Left ventricle myocardium inferior (tissue), 1 donor: ENCODE measurements at regions not wholly inside any gene's neighbourhood (a gene's known extent, or its start where the extent isn't known, plus 50 kb on each side); places are given as distances from the start of the nearest gene placed in this dataset.
"Not testable (repeated sequence)": the region's sequence is repeated elsewhere in the genome, so short reads cannot be mapped to it uniquely, and the experiment has no call there.

Experiments
- DNase-seq: peaks from one replicate; pipeline ENCODE4 v3.0.0-alpha.2; 2020
- H3K27ac ChIP-seq: fragments of 200-600 bp; replicated peaks from 2 replicates; pipeline ENCODE4 v1.8.0; 2021
- H3K27me3 ChIP-seq: fragments of 200-600 bp; 2 replicates; pipeline ENCODE4 v1.8.0; 2021; ENCODE audit warnings: low read depth
- H3K36me3 ChIP-seq: fragments of 200-600 bp; 2 replicates; pipeline ENCODE4 v1.8.0; 2021
- H3K4me1 ChIP-seq: fragments of 200-600 bp; 2 replicates; pipeline ENCODE4 v1.8.0; 2021
- H3K4me3 ChIP-seq: fragments of 200-600 bp; 2 replicates; pipeline ENCODE4 v1.8.0; 2021; ENCODE audit warnings: mild to moderate bottlenecking, moderate library complexity
- H3K9me3 ChIP-seq: fragments of 200-600 bp; replicated peaks from 2 replicates; pipeline ENCODE4 v1.8.0; 2021
- intact Hi-C: fragments of 100-400 bp; cut with micrococcal nuclease; formaldehyde crosslinking; loops from one replicate; pipeline ENCODE4 v1.11.0; 2022
- TF ChIP-seq, protein P1 (sequence below): fragments of 200-600 bp; IDR thresholded peaks from 2 replicates; pipeline ENCODE4 v1.8.0; 2021; ENCODE audit warnings: antibody characterized with exemption, mild to moderate bottlenecking, borderline replicate concordance
- donor health status: DM: no; HTN: yes; CAD: no; lungs with severe emphysema.

GRCh38 chr5:131005963-131006684, 158.9 kb downstream of the HINT1 start:
- Histone ChIP-seq H3K36me3 (no peaks in the 10 kb centered on the region), H3K27me3 (peaks cover 14% of the 10 kb centered on the region), H3K9me3 (peaks cover 4% of the 10 kb centered on the region), H3K27ac (no peak overlapping the region), H3K4me1 (no peaks in the 10 kb centered on the region), H3K4me3 (no peak overlapping the region)
- intact Hi-C loops: no loop called here
- TF ChIP-seq, protein P1, sequence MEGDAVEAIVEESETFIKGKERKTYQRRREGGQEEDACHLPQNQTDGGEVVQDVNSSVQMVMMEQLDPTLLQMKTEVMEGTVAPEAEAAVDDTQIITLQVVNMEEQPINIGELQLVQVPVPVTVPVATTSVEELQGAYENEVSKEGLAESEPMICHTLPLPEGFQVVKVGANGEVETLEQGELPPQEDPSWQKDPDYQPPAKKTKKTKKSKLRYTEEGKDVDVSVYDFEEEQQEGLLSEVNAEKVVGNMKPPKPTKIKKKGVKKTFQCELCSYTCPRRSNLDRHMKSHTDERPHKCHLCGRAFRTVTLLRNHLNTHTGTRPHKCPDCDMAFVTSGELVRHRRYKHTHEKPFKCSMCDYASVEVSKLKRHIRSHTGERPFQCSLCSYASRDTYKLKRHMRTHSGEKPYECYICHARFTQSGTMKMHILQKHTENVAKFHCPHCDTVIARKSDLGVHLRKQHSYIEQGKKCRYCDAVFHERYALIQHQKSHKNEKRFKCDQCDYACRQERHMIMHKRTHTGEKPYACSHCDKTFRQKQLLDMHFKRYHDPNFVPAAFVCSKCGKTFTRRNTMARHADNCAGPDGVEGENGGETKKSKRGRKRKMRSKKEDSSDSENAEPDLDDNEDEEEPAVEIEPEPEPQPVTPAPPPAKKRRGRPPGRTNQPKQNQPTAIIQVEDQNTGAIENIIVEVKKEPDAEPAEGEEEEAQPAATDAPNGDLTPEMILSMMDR: no peak
- DNase-seq: no peak

- H3K4me3 ChIP-seq: no peak overlapping the region
- no peak for DNase-seq
- no peaks in the 10 kb centered on the region for H3K4me1 ChIP-seq
- no peaks in the 10 kb centered on the region for H3K36me3 ChIP-seq
- intact Hi-C loops: no loop called here
- H3K27me3 ChIP-seq: peaks cover 12% of the 10 kb centered on the region
- H3K9me3 ChIP-seq: no peaks in the 10 kb centered on the region
- H3K27ac ChIP-seq: no peak overlapping the region
- TF ChIP-seq, protein P1: no peak
Observed at GRCh38 chr5:131001507-131001906, 163.5 kb downstream of the HINT1 start.

DNA sequence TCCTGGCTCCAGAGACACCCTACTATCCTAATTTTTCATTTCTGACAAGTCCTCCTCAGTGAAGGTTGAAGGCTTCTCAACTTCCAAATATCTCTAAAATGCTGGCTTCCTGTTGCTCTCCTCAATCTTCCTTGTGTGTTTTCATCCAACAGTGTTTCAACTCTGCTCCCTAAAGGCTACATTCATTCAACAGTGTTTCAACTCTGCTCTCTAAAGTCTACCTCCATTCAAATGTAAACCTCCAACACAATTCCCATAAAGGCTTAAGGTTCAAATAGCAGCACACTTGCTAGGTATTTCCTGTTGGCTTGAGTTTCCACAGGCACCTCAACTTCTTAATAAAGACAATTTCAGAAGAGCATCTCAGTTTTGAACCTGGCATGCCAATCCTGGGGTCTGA, 164.8 kb downstream of the HINT1 start:
- H3K36me3 ChIP-seq: no peaks in the 10 kb centered on the region
- H3K27ac ChIP-seq: no peak overlapping the region
- no peaks in the 10 kb centered on the region for H3K9me3 ChIP-seq
- H3K27me3 ChIP-seq: no peaks in the 10 kb centered on the region
- DNase-seq: no peak
- TF ChIP-seq, protein P1: no peak
- no peaks in the 10 kb centered on the region for H3K4me1 ChIP-seq
- intact Hi-C loops: no loop called here
- H3K4me3 ChIP-seq: no peak overlapping the region

GRCh38 chr5:130996720-130997119, 168.3 kb downstream of the HINT1 start:
- H3K4me1 ChIP-seq, H3K27me3 ChIP-seq, H3K36me3 ChIP-seq, H3K4me3 ChIP-seq, intact Hi-C loops, H3K9me3 ChIP-seq, DNase-seq, H3K27ac ChIP-seq: not testable (repeated sequence)

GRCh38 chr5:130995851-130996250, 169.2 kb downstream of the HINT1 start:
- TF ChIP-seq, protein P1: no peak
- Histone ChIP-seq H3K27ac (no peak overlapping the region), H3K36me3 (no peaks in the 10 kb centered on the region), H3K9me3 (no peaks in the 10 kb centered on the region), H3K4me3 (no peak overlapping the region), H3K27me3 (no peaks in the 10 kb centered on the region), H3K4me1 (no peaks in the 10 kb centered on the region)
- DNase-seq: no peak
- intact Hi-C loops: no loop called here

DNA sequence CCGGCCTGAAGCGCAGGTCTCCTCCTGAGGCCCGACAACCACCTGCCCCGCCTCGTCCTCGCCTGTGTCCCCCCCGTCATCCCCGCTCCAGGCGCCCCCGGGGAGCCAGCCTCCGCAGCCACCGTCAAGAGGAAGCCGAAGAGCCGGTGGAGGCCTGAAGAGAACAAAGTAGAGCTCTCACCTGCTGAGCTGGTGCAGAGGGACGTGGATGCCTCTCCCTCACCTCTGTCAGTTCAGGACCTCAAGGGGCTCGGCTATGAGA, 169.9 kb downstream of the HINT1 start:
- no peaks in the 10 kb centered on the region for H3K36me3 ChIP-seq
- no peaks in the 10 kb centered on the region for H3K4me1 ChIP-seq
- H3K27ac ChIP-seq: no peak overlapping the region
- intact Hi-C loops: no loop called here
- DNase-seq: no peak
- no peaks in the 10 kb centered on the region for H3K9me3 ChIP-seq
- H3K4me3 ChIP-seq: no peak overlapping the region
- TF ChIP-seq, protein P1: no peak
- H3K27me3 ChIP-seq: no peaks in the 10 kb centered on the region
